ENCODE measurements at regions not wholly inside any gene's neighbourhood (a gene's known extent, or its start where the extent isn't known, plus 50 kb on each side); places are given as distances from the start of the nearest gene placed in this dataset.

- no peak overlapping the region for H3K4me3 ChIP-seq (ENCODE audit: control insufficient read depth, low read depth, low read length)
- TF ChIP-seq, protein P1, sequence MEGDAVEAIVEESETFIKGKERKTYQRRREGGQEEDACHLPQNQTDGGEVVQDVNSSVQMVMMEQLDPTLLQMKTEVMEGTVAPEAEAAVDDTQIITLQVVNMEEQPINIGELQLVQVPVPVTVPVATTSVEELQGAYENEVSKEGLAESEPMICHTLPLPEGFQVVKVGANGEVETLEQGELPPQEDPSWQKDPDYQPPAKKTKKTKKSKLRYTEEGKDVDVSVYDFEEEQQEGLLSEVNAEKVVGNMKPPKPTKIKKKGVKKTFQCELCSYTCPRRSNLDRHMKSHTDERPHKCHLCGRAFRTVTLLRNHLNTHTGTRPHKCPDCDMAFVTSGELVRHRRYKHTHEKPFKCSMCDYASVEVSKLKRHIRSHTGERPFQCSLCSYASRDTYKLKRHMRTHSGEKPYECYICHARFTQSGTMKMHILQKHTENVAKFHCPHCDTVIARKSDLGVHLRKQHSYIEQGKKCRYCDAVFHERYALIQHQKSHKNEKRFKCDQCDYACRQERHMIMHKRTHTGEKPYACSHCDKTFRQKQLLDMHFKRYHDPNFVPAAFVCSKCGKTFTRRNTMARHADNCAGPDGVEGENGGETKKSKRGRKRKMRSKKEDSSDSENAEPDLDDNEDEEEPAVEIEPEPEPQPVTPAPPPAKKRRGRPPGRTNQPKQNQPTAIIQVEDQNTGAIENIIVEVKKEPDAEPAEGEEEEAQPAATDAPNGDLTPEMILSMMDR (conservative IDR thresholded peaks at IDR 0.05; ENCODE audit: control insufficient read depth, insufficient read depth, low read depth, low read length) = peak; percentile 96
- DNase-seq (ENCODE audit: low read depth) = peak; percentile 68
These were observed 135.1 kb upstream of the RASGRP1 start for GRCh38 chr15:38699633-38700230.

GRCh38 chr15:38701149-38701548 lies 136.5 kb upstream of the RASGRP1 start:
- H3K4me3 ChIP-seq (ENCODE audit: control insufficient read depth, low read depth, low read length) = no peak overlapping the region
- DNase-seq (ENCODE audit: low read depth) = no peak
- TF ChIP-seq, protein P1 (conservative IDR thresholded peaks at IDR 0.05; ENCODE audit: control insufficient read depth, insufficient read depth, low read depth, low read length) = no peak

DNA sequence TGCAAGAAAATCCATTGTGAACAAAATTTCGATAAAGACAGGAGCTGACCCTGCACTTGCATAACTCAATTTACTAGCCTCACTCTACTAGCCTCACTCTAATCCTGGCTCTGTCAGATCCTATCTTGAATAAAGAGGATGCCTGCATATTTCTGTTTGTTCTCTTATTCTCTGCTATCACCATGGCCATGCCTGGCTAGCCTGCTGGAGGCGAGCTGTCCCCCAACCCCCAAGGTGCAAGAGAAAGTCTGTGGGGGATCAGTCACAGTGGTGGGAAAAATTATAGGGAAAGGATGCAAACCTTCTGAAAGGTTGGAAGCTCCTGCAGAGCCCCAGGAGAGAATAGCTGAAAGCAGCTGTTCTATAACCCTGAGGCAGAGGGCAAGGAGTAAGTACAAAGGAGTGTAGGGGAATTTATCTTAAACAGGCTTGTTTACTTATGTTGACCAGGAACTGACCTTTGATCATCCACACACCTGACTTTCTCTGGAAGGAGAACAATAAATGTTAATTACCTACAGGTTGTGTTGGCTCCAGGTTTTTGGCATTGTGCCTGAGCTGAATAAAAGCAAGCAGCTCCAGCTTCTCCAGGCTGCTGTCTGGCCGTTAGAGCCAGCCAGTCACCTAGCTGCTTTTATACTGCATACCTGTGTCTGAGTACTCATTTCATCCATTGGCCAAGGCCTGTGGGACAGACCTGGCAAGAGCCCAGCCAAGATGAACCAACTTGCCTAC lies 137.7 kb upstream of the RASGRP1 start:
- TF ChIP-seq, protein P1 (conservative IDR thresholded peaks at IDR 0.05; ENCODE audit: control insufficient read depth, insufficient read depth, low read depth, low read length) = no peak
- H3K4me3 ChIP-seq (ENCODE audit: control insufficient read depth, low read depth, low read length) = no peak overlapping the region
- no peak for DNase-seq (ENCODE audit: low read depth)

GRCh38 chr15:38705436-38706219 lies 141.0 kb upstream of the RASGRP1 start:
- no peak overlapping the region for H3K4me3 ChIP-seq (ENCODE audit: control insufficient read depth, low read depth, low read length)
- DNase-seq (ENCODE audit: low read depth) = no peak
- TF ChIP-seq, protein P1 (conservative IDR thresholded peaks at IDR 0.05; ENCODE audit: control insufficient read depth, insufficient read depth, low read depth, low read length) = no peak

- no peak overlapping the region for H3K4me3 ChIP-seq (ENCODE audit: control insufficient read depth, low read depth, low read length)
- no peak for DNase-seq (ENCODE audit: low read depth)
- TF ChIP-seq, protein P1 (conservative IDR thresholded peaks at IDR 0.05; ENCODE audit: control insufficient read depth, insufficient read depth, low read depth, low read length) = no peak
These were observed 142.3 kb upstream of the RASGRP1 start for GRCh38 chr15:38706956-38707355.

DNA sequence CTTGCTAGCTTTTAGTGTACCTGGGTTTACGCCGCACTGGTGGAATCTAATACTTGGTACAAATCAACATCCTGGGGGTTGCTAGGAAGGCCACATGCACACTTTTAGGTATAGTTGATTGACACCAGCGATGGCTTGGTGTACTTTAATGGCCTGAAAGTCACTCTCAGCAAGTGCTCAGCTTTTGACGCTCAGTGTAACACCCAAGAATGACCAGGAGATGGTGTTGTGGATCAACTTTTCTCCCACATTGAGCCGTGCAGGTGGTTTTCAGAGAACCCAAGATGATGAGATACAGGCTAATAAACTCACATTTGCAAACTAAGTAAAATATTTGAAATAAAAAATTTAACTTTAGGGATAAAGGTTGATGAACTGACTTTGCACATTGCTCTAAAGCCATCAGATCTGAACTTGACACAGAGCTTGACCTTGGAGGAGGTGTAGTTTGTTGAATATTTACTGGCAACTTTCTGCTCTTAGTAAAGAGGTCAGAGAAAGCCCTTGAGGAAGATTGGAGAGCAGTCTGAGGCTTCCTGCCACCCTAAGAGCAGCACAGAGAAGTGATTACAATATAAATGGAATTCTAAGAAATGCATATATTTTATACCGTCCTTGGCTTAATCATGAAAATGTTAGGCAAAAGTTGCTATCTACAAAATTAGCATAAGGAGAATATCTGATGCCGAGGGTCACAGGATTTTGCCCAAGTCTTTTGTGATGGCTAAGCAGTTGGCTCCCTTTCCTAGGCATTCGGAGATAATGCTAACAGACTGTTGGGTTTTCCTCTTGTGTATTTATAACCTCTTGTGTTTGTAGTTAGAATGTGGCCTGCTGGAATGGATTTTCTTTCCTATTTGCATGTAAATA lies 143.4 kb upstream of the RASGRP1 start:
- H3K4me3 ChIP-seq (ENCODE audit: control insufficient read depth, low read depth, low read length) = no peak overlapping the region
- peak; percentile 72 for DNase-seq (ENCODE audit: low read depth)
- TF ChIP-seq, protein P1 (conservative IDR thresholded peaks at IDR 0.05; ENCODE audit: control insufficient read depth, insufficient read depth, low read depth, low read length) = peak; percentile 86
